ENCODE measurements at regions not wholly inside any gene's neighbourhood (a gene's known extent, or its start where the extent isn't known, plus 50 kb on each side); places are given as distances from the start of the nearest gene placed in this dataset.

GRCh38 chr9:113694912-113695311, 181.2 kb upstream of the ZNF618 start:
- H3K36me3 Mint-ChIP-seq: no peaks in the 10 kb centered on the region
- H3K4me1 Mint-ChIP-seq: peaks cover 14% of the 10 kb centered on the region
- ATAC-seq (no peak), DNase-seq (no peak)
- H3K9me3 Mint-ChIP-seq (ENCODE audit: low read depth): no peaks in the 10 kb centered on the region
- H3K27ac Mint-ChIP-seq: no peak overlapping the region
- CTCF ChIA-PET: no interaction called here
- no peak overlapping the region for H3K4me3 Mint-ChIP-seq
- H3K27me3 Mint-ChIP-seq: peaks cover 24% of the 10 kb centered on the region

GRCh38 chr9:113695440-113695851, 180.7 kb upstream of the ZNF618 start:
- H3K4me1 Mint-ChIP-seq: peaks cover 14% of the 10 kb centered on the region
- CTCF ChIA-PET: no interaction called here
- no peak for ATAC-seq
- H3K27ac Mint-ChIP-seq: no peak overlapping the region
- no peaks in the 10 kb centered on the region for H3K36me3 Mint-ChIP-seq
- H3K27me3 Mint-ChIP-seq: peaks cover 24% of the 10 kb centered on the region
- no peak overlapping the region for H3K4me3 Mint-ChIP-seq
- no peaks in the 10 kb centered on the region for H3K9me3 Mint-ChIP-seq (ENCODE audit: low read depth)
- no peak for DNase-seq

GRCh38 chr9:113695901-113696300, 180.2 kb upstream of the ZNF618 start:
- H3K27ac Mint-ChIP-seq: no peak overlapping the region
- no peaks in the 10 kb centered on the region for H3K9me3 Mint-ChIP-seq (ENCODE audit: low read depth)
- H3K27me3 Mint-ChIP-seq: peaks cover 22% of the 10 kb centered on the region
- CTCF ChIA-PET: no interaction called here
- H3K4me1 Mint-ChIP-seq: peaks cover 14% of the 10 kb centered on the region
- H3K4me3 Mint-ChIP-seq: no peak overlapping the region
- ATAC-seq (peak; percentile 58), DNase-seq (no peak)
- no peaks in the 10 kb centered on the region for H3K36me3 Mint-ChIP-seq

GRCh38 chr9:113701774-113702755, 174.0 kb upstream of the ZNF618 start:
- Mint-ChIP-seq H3K36me3 (no peaks in the 10 kb centered on the region), H3K4me1 (peaks cover 9% of the 10 kb centered on the region), H3K9me3 (ENCODE audit: low read depth) (no peaks in the 10 kb centered on the region), H3K4me3 (no peak overlapping the region), H3K27me3 (peaks cover 3% of the 10 kb centered on the region), H3K27ac (no peak overlapping the region)
- no peak for ATAC-seq
- DNase-seq: no peak
- CTCF ChIA-PET: no interaction called here

GRCh38 chr9:113705306-113705927, 170.7 kb upstream of the ZNF618 start:
- Mint-ChIP-seq H3K4me1 (peaks cover 9% of the 10 kb centered on the region), H3K36me3 (no peaks in the 10 kb centered on the region), H3K4me3 (no peak overlapping the region), H3K27ac (no peak overlapping the region), H3K9me3 (ENCODE audit: low read depth) (peaks cover 3% of the 10 kb centered on the region), H3K27me3 (peaks cover 3% of the 10 kb centered on the region)
- CTCF ChIA-PET: interaction anchor here (1.0 kb wide), 1 partner anchor 24 kb away, joined by 6 read pairs; no protein-coding TSS in a partner anchor
- DNase-seq: peak; percentile 41
- ATAC-seq: no peak

GRCh38 chr9:113705928-113706519, 170.1 kb upstream of the ZNF618 start:
- peaks cover 3% of the 10 kb centered on the region for H3K9me3 Mint-ChIP-seq (ENCODE audit: low read depth)
- H3K4me3 Mint-ChIP-seq: no peak overlapping the region
- peak; percentile 18 for DNase-seq
- CTCF ChIA-PET: no interaction called here
- no peaks in the 10 kb centered on the region for H3K36me3 Mint-ChIP-seq
- peaks cover 9% of the 10 kb centered on the region for H3K4me1 Mint-ChIP-seq
- ATAC-seq: no peak
- no peak overlapping the region for H3K27ac Mint-ChIP-seq
- peaks cover 3% of the 10 kb centered on the region for H3K27me3 Mint-ChIP-seq

- no peak for ATAC-seq
- peak; percentile 19 for DNase-seq
- Mint-ChIP-seq H3K27me3 (peaks cover 5% of the 10 kb centered on the region), H3K4me1 (peaks cover 9% of the 10 kb centered on the region), H3K9me3 (ENCODE audit: low read depth) (peaks cover 3% of the 10 kb centered on the region), H3K36me3 (no peaks in the 10 kb centered on the region), H3K4me3 (no peak overlapping the region), H3K27ac (no peak overlapping the region)
- CTCF ChIA-PET: no interaction called here
These were observed 168.0 kb upstream of the ZNF618 start for GRCh38 chr9:113707953-113708695.

GRCh38 chr9:113708821-113709713, 167.0 kb upstream of the ZNF618 start:
- Mint-ChIP-seq H3K36me3 (no peaks in the 10 kb centered on the region), H3K4me1 (peaks cover 9% of the 10 kb centered on the region), H3K27ac (no peak overlapping the region), H3K27me3 (peaks cover 7% of the 10 kb centered on the region), H3K4me3 (no peak overlapping the region), H3K9me3 (ENCODE audit: low read depth) (peaks cover 3% of the 10 kb centered on the region)
- no peak for ATAC-seq
- peak; percentile 4 for DNase-seq
- CTCF ChIA-PET: no interaction called here

GRCh38 chr9:113709721-113710120, 166.4 kb upstream of the ZNF618 start:
- CTCF ChIA-PET: no interaction called here
- Mint-ChIP-seq H3K9me3 (ENCODE audit: low read depth) (peaks cover 3% of the 10 kb centered on the region), H3K4me1 (peaks cover 9% of the 10 kb centered on the region), H3K27ac (no peak overlapping the region), H3K27me3 (peaks cover 10% of the 10 kb centered on the region), H3K36me3 (no peaks in the 10 kb centered on the region), H3K4me3 (no peak overlapping the region)
- ATAC-seq (no peak), DNase-seq (peak; percentile 15)

GRCh38 chr9:113711251-113711650, 164.9 kb upstream of the ZNF618 start:
- Mint-ChIP-seq H3K27me3 (peaks cover 11% of the 10 kb centered on the region), H3K4me3 (no peak overlapping the region), H3K9me3 (ENCODE audit: low read depth) (peaks cover 3% of the 10 kb centered on the region), H3K36me3 (no peaks in the 10 kb centered on the region), H3K27ac (no peak overlapping the region), H3K4me1 (no peaks in the 10 kb centered on the region)
- DNase-seq (peak; percentile 18), ATAC-seq (no peak)
- CTCF ChIA-PET: no interaction called here

- Mint-ChIP-seq H3K4me3 (no peak overlapping the region), H3K4me1 (no peaks in the 10 kb centered on the region), H3K36me3 (no peaks in the 10 kb centered on the region), H3K27ac (no peak overlapping the region), H3K9me3 (ENCODE audit: low read depth) (peaks cover 3% of the 10 kb centered on the region), H3K27me3 (peaks cover 11% of the 10 kb centered on the region)
- ATAC-seq (no peak), DNase-seq (no peak)
- CTCF ChIA-PET: no interaction called here
These were observed 164.1 kb upstream of the ZNF618 start for GRCh38 chr9:113712053-113712452.

- peaks cover 11% of the 10 kb centered on the region for H3K27me3 Mint-ChIP-seq
- DNase-seq: peak; percentile 19
These were observed 161.0 kb upstream of the ZNF618 start for GRCh38 chr9:113715086-113715485.

More at GRCh38 chr9:113715086-113715485, 161.0 kb upstream of the ZNF618 start:
- H3K27ac Mint-ChIP-seq: no peak overlapping the region
- no peaks in the 10 kb centered on the region for H3K4me1 Mint-ChIP-seq
- H3K4me3 Mint-ChIP-seq: no peak overlapping the region
- ATAC-seq: no peak
- H3K9me3 Mint-ChIP-seq (ENCODE audit: low read depth): no peaks in the 10 kb centered on the region
- H3K36me3 Mint-ChIP-seq: no peaks in the 10 kb centered on the region
- CTCF ChIA-PET: interaction anchor here (0.6 to 1.0 kb wide), 2 partner anchors 44 to 57 kb away, joined by 3 read pairs; no protein-coding TSS in a partner anchor
